Mesothelial cell of epicardium (in vitro differentiated cells): ENCODE measurements at regions not wholly inside any gene's neighbourhood (a gene's known extent, or its start where the extent isn't known, plus 50 kb on each side); places are given as distances from the start of the nearest gene placed in this dataset.

Experiments
- DNase-seq, 2 experiments: peaks; one replicate each; pipeline ENCODE4 v3.0.0; 2021; ENCODE audit warnings: low spot score in 2 of 2; ENCODE audit not compliant: unreplicated experiment in 2 of 2
- H3K27ac Mint-ChIP-seq: 2 replicates; pipeline ENCODE4 v1.8.0; 2021; ENCODE audit warnings: mixed read lengths
- H3K27me3 Mint-ChIP-seq: 2 replicates; pipeline ENCODE4 v1.8.0; 2021; ENCODE audit warnings: low read depth, mixed read lengths
- H3K36me3 Mint-ChIP-seq: 2 replicates; pipeline ENCODE4 v1.8.0; 2021; ENCODE audit warnings: mixed read lengths
- H3K4me1 Mint-ChIP-seq: 2 replicates; pipeline ENCODE4 v1.8.0; 2021; ENCODE audit warnings: mixed read lengths
- H3K4me3 Mint-ChIP-seq: 2 replicates; pipeline ENCODE4 v1.8.0; 2021; ENCODE audit warnings: mild to moderate bottlenecking, moderate library complexity, mixed read lengths
- H3K9me3 Mint-ChIP-seq: 2 replicates; pipeline ENCODE4 v1.8.0; 2021; ENCODE audit warnings: mixed read lengths
- TF ChIP-seq, protein P1 (sequence below): fragments of 200-600 bp; sonication (generic); IDR thresholded peaks from one replicate; pipeline ENCODE4 v1.5.0; 2021; ENCODE audit warnings: antibody characterized with exemption; ENCODE audit not compliant: unreplicated experiment

DNA sequence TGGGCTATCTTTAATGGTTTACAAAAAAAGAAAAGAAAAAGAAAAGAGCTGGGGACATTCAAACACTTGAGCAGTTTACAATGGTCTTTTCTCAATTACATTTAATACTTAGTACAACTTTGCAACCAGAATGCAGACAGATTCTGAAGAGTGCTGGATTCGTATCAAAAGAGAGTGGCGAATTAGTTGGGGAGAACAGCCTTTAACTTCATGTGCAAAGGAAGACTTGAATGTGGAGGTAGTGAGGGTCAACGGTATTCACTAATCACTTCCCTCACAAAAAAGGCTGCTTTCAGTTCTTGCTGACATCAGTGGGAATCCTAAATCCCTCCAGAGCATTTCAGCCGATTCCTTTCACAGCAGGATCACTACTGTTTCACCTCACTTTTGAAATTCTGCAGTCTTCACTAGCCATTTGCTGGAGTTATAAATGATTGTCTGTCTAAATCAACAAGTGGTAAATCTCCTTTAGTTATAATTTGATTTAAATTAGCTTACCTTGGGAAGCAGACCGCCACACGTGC, 323.0 kb upstream of the SEMA6D start:
- no peaks in the 10 kb centered on the region for H3K9me3 Mint-ChIP-seq
- H3K27me3 Mint-ChIP-seq = no peaks in the 10 kb centered on the region
- peaks cover 16% of the 10 kb centered on the region for H3K4me1 Mint-ChIP-seq
- H3K4me3 Mint-ChIP-seq = no peak overlapping the region
- no peak overlapping the region for H3K27ac Mint-ChIP-seq
- no peak for DNase-seq
- TF ChIP-seq, protein P1, sequence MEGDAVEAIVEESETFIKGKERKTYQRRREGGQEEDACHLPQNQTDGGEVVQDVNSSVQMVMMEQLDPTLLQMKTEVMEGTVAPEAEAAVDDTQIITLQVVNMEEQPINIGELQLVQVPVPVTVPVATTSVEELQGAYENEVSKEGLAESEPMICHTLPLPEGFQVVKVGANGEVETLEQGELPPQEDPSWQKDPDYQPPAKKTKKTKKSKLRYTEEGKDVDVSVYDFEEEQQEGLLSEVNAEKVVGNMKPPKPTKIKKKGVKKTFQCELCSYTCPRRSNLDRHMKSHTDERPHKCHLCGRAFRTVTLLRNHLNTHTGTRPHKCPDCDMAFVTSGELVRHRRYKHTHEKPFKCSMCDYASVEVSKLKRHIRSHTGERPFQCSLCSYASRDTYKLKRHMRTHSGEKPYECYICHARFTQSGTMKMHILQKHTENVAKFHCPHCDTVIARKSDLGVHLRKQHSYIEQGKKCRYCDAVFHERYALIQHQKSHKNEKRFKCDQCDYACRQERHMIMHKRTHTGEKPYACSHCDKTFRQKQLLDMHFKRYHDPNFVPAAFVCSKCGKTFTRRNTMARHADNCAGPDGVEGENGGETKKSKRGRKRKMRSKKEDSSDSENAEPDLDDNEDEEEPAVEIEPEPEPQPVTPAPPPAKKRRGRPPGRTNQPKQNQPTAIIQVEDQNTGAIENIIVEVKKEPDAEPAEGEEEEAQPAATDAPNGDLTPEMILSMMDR = no peak
- H3K36me3 Mint-ChIP-seq = no peaks in the 10 kb centered on the region

DNA sequence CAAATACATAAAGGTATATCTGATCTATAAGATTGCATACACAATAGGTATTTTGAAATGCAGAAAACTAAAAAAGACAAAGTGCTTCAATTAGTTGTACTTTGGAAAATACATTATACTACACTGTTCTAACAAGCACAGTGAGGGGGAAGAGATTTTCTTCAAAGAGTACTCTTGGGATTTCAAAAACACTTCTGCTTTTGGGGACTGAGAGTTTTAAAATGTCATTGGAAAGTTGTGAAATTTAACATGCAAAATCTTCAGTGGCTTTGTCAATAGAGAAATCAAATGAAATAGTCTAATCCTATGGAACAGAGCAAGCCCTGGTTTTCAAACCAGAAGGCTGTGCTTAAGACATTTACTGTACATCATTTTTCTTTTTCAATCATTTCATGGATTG, 322.2 kb upstream of the SEMA6D start:
- no peak overlapping the region for H3K27ac Mint-ChIP-seq
- no peak overlapping the region for H3K4me3 Mint-ChIP-seq
- H3K9me3 Mint-ChIP-seq = no peaks in the 10 kb centered on the region
- no peak for DNase-seq
- TF ChIP-seq, protein P1 = no peak
- peaks cover 14% of the 10 kb centered on the region for H3K4me1 Mint-ChIP-seq
- no peaks in the 10 kb centered on the region for H3K27me3 Mint-ChIP-seq
- no peaks in the 10 kb centered on the region for H3K36me3 Mint-ChIP-seq

DNA sequence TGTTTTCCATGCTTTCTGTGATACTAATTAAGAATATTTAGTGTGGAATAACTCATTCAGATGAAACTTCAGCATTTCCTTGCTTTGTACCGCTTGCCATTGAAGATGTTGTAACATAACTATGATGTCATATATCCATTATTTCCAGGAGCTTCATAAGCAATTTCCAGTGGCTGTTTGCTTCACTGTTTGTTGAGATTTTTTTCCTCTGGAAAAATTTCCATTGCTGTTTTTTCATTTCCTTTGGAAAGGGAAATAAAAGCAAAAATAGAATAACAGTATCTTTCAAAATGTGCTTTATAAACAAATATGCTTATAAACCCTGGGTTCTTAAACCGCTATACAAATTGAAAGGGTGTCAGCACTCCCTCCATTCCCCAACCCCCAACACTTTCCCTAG, 319.6 kb upstream of the SEMA6D start:
- Mint-ChIP-seq H3K4me1 (peaks cover 7% of the 10 kb centered on the region), H3K27ac (no peak overlapping the region), H3K27me3 (no peaks in the 10 kb centered on the region), H3K4me3 (no peak overlapping the region), H3K36me3 (no peaks in the 10 kb centered on the region), H3K9me3 (no peaks in the 10 kb centered on the region)
- DNase-seq = no peak
- TF ChIP-seq, protein P1 = no peak

DNA sequence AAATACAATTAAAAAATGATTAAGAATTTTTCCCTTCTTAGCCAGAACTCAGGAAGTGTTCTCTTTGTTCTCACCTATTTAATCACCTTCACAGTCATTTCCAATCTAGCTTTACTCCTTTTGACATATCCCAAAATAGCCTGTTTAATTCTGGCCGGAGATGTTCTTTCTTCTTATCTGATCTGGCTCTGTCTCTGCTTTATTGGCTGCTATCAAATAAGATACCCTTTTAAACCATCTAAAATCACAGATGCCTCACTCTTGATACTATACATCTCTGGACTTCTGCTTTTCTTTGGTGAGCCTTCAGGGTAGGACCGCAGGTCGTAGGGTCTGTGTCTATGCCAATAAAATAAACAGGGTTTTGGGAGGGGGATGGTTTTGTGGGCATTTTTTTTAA, 319.2 kb upstream of the SEMA6D start:
- no peak overlapping the region for H3K4me3 Mint-ChIP-seq
- peaks cover 7% of the 10 kb centered on the region for H3K4me1 Mint-ChIP-seq
- no peaks in the 10 kb centered on the region for H3K9me3 Mint-ChIP-seq
- no peak for DNase-seq
- no peaks in the 10 kb centered on the region for H3K27me3 Mint-ChIP-seq
- no peaks in the 10 kb centered on the region for H3K36me3 Mint-ChIP-seq
- TF ChIP-seq, protein P1 = no peak
- no peak overlapping the region for H3K27ac Mint-ChIP-seq

DNA sequence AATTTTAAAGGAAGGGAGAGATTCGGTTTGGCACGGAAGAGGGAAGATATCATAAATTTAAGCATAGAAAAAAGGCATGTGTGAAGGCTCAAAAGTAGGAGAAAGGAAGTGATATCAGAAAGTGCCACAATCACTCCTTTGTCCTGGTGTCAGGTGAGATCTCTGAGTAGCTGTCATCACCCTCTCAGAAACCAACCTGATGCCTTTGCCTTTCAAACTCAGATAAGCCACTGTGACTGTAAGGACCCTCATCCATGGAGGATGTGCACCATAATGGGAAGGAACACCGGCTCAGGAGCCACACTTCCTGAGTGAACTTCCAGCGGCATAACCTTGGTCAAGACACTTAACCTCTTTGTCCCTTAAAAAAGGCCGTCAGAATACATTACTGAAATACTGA, 318.7 kb upstream of the SEMA6D start:
- no peak overlapping the region for H3K27ac Mint-ChIP-seq
- H3K9me3 Mint-ChIP-seq = no peaks in the 10 kb centered on the region
- DNase-seq = no peak
- H3K4me1 Mint-ChIP-seq = peaks cover 7% of the 10 kb centered on the region
- no peaks in the 10 kb centered on the region for H3K27me3 Mint-ChIP-seq
- H3K36me3 Mint-ChIP-seq = no peaks in the 10 kb centered on the region
- H3K4me3 Mint-ChIP-seq = no peak overlapping the region
- TF ChIP-seq, protein P1 = no peak

DNA sequence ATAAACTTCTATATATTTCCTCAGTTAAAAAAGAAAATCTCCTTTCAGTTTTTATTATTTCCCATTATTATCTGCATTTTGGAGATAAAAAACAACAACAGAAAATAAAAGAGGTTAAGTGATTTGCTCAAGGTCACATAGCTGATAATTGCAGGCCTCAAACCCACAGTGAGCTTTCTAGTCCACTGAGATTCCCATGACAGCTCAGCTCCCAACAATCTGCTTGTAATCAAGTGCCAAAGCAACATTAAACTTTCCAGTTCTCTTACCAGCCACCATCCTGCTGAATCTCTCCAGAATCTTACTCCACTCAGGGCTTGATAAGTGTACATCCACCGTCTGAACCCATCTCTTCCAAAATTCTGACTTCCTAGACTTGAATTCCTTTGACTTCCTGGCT, 318.2 kb upstream of the SEMA6D start:
- Mint-ChIP-seq H3K36me3 (no peaks in the 10 kb centered on the region), H3K4me1 (peaks cover 7% of the 10 kb centered on the region), H3K27ac (no peak overlapping the region), H3K4me3 (no peak overlapping the region), H3K9me3 (no peaks in the 10 kb centered on the region), H3K27me3 (no peaks in the 10 kb centered on the region)
- no peak for DNase-seq
- TF ChIP-seq, protein P1 = no peak
